Liver (tissue), 8 donors: ENCODE measurements at regions not wholly inside any gene's neighbourhood (a gene's known extent, or its start where the extent isn't known, plus 50 kb on each side); places are given as distances from the start of the nearest gene placed in this dataset.

Experiments
- DNase-seq: peaks from one replicate; pipeline ENCODE4 v3.0.0-alpha.2; 2017; ENCODE audit warnings: low spot score
- H3K27ac ChIP-seq, 2 donors: one replicate each; pipeline ENCODE4 v1.7.0; 2013; ENCODE audit warnings: inconsistent platforms in 2 of 2, low read length in 2 of 2, control low read depth in 1 of 2, low read depth in 1 of 2, mild to moderate bottlenecking in 1 of 2
- H3K27me3 ChIP-seq, 4 donors: one replicate each; pipeline versions ENCODE4 v1.6.1 to v1.7.0; 2013; ENCODE audit warnings: low read length in 3 of 4, inconsistent platforms in 1 of 4, mild to moderate bottlenecking in 1 of 4, moderate library complexity in 1 of 4; ENCODE audit not compliant: control insufficient read depth in 4 of 4, insufficient read depth in 4 of 4
- H3K36me3 ChIP-seq, 4 donors: one replicate each; pipeline versions ENCODE4 v1.6.1 to v1.7.0; 2013; ENCODE audit warnings: low read length in 3 of 4, mild to moderate bottlenecking in 3 of 4, low read depth in 1 of 4, moderate library complexity in 1 of 4; ENCODE audit not compliant: control insufficient read depth in 4 of 4, insufficient read depth in 3 of 4
- H3K4me1 ChIP-seq, 4 donors: one replicate each; pipeline versions ENCODE4 v1.6.1 to v1.7.0; 2013; ENCODE audit warnings: low read length in 3 of 4, mild to moderate bottlenecking in 3 of 4, moderate library complexity in 1 of 4; ENCODE audit not compliant: control insufficient read depth in 4 of 4, insufficient read depth in 4 of 4
- H3K4me3 ChIP-seq, 3 donors: one replicate each; pipeline versions ENCODE4 v1.6.1 to v1.7.0; 2013; ENCODE audit warnings: low read length in 3 of 3, control low read depth in 1 of 3, low read depth in 1 of 3, mild to moderate bottlenecking in 1 of 3
- H3K9ac ChIP-seq, 2 donors: one replicate each; pipeline ENCODE4 v1.7.0; 2013; ENCODE audit warnings: low read length in 2 of 2, mild to moderate bottlenecking in 2 of 2, moderate library complexity in 2 of 2, control low read depth in 1 of 2, low read depth in 1 of 2
- H3K9me3 ChIP-seq, 4 donors: one replicate each; pipeline versions ENCODE4 v1.6.1 to v1.7.0; 2013; ENCODE audit warnings: low read length in 3 of 4; ENCODE audit not compliant: control insufficient read depth in 4 of 4
- EGR1 ChIP-seq, 2 donors: IDR thresholded peaks; 2 replicates each; pipeline ENCODE4 v1.6.1; 2016 to 2018; ENCODE audit warnings: antibody characterized with exemption in 2 of 2, low read depth in 2 of 2
- FOXA1 ChIP-seq: IDR thresholded peaks from 2 replicates; pipeline ENCODE4 v1.6.1; 2016; ENCODE audit warnings: antibody characterized with exemption
- FOXA2 ChIP-seq: IDR thresholded peaks from 2 replicates; pipeline ENCODE4 v1.6.1; 2016; ENCODE audit warnings: antibody characterized with exemption
- GABPA ChIP-seq, 2 donors: IDR thresholded peaks in 1 of 2; conservative IDR thresholded peaks in 1 of 2; 2 replicates each; pipeline ENCODE4 v1.6.1; 2016; ENCODE audit warnings: antibody characterized with exemption in 2 of 2, mild to moderate bottlenecking in 1 of 2, moderate library complexity in 1 of 2
- HNF4A ChIP-seq, 2 donors: conservative IDR thresholded peaks; 2 replicates each; pipeline ENCODE4 v1.6.1; 2016; ENCODE audit warnings: antibody characterized with exemption in 2 of 2, mild to moderate bottlenecking in 2 of 2
- HNF4G ChIP-seq: IDR thresholded peaks from 2 replicates; pipeline ENCODE4 v1.6.1; 2016; ENCODE audit warnings: antibody characterized with exemption
- JUND ChIP-seq, 2 donors: IDR thresholded peaks; 2 replicates each; pipeline ENCODE4 v1.6.1; 2016; ENCODE audit warnings: antibody characterized with exemption in 2 of 2
- MAX ChIP-seq: IDR thresholded peaks from 2 replicates; pipeline ENCODE4 v1.6.1; 2016; ENCODE audit warnings: antibody characterized with exemption
- NR2F2 ChIP-seq: IDR thresholded peaks from 2 replicates; pipeline ENCODE4 v1.6.1; 2016; ENCODE audit warnings: antibody characterized with exemption
- RAD21 ChIP-seq, 2 donors: IDR thresholded peaks; 2 replicates each; pipeline ENCODE4 v1.6.1; 2016; ENCODE audit warnings: antibody characterized with exemption in 2 of 2, mild to moderate bottlenecking in 2 of 2
- RXRA ChIP-seq, 2 donors: IDR thresholded peaks; 2 replicates each; pipeline ENCODE4 v1.6.1; 2017 to 2018; ENCODE audit warnings: antibody characterized with exemption in 2 of 2, mild to moderate bottlenecking in 1 of 2
- SP1 ChIP-seq: IDR thresholded peaks from 2 replicates; pipeline ENCODE4 v1.6.1; 2018; ENCODE audit warnings: antibody characterized with exemption, mild to moderate bottlenecking
- TAF1 ChIP-seq: conservative IDR thresholded peaks from 2 replicates; pipeline ENCODE4 v1.6.1; 2016; ENCODE audit warnings: antibody characterized with exemption, mild to moderate bottlenecking
- YY1 ChIP-seq: IDR thresholded peaks from 2 replicates; pipeline ENCODE4 v1.6.1; 2016; ENCODE audit warnings: antibody characterized with exemption, mild to moderate bottlenecking
- ZBTB33 ChIP-seq: IDR thresholded peaks from 2 replicates; pipeline ENCODE4 v1.6.1; 2016; ENCODE audit warnings: antibody characterized with exemption
- WGBS: extraction: QIAGEN DNeasy Blood & Tissue Kit; methylation state at CpG from one replicate; pipeline ENCODE4 v1.1.7; 2013; 5-methylcytosine and 5-hydroxymethylcytosine counted together
- TF ChIP-seq, protein P1 (sequence below): fragments of 150-350 bp; IDR thresholded peaks from 2 replicates; pipeline ENCODE4 v1.5.1; 2017; ENCODE audit warnings: improper control_type of control experiment, low read depth, low read length; ENCODE audit not compliant: missing input control
- TF ChIP-seq, protein P2 (sequence below): IDR thresholded peaks from 2 replicates; pipeline ENCODE4 v1.6.1; 2016; ENCODE audit warnings: antibody characterized with exemption
- TF ChIP-seq, protein P3 (sequence below): IDR thresholded peaks from 2 replicates; pipeline ENCODE4 v1.6.1; 2016; ENCODE audit warnings: antibody characterized with exemption, mild to moderate bottlenecking
- donor health status: healthy.
- donor health status: healthy.
- donor health status: healthy.
- donor health status: healthy.
- donor health status: healthy.

DNA sequence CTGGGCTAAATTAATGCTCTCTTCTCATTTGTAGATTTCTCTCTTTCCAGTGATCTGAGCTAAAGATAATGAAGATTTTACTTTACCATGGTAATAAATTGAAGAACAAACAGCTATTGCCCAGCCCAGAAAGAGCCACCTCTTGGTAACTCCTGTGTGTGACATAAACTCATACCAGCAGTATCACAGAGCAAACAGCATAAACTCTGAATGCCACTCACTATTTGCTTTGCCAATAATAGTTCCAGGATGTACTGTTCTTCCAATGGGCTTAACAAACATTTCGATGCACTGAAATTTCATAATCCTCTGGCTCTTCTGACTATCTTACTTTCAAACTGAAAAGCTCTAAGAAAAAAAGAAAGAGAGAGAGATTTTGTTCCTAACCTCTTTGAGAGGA is 69.8 kb upstream of the RASEF start (continued):
- TF ChIP-seq, protein P1, sequence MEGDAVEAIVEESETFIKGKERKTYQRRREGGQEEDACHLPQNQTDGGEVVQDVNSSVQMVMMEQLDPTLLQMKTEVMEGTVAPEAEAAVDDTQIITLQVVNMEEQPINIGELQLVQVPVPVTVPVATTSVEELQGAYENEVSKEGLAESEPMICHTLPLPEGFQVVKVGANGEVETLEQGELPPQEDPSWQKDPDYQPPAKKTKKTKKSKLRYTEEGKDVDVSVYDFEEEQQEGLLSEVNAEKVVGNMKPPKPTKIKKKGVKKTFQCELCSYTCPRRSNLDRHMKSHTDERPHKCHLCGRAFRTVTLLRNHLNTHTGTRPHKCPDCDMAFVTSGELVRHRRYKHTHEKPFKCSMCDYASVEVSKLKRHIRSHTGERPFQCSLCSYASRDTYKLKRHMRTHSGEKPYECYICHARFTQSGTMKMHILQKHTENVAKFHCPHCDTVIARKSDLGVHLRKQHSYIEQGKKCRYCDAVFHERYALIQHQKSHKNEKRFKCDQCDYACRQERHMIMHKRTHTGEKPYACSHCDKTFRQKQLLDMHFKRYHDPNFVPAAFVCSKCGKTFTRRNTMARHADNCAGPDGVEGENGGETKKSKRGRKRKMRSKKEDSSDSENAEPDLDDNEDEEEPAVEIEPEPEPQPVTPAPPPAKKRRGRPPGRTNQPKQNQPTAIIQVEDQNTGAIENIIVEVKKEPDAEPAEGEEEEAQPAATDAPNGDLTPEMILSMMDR, result no peak
- TF ChIP-seq GABPA (IDR thresholded peaks at IDR 0.05 in 1 of 2, conservative IDR thresholded peaks at IDR 0.05 in 1 of 2) (no peak), HNF4A (conservative IDR thresholded peaks at IDR 0.05) (peak; percentile 45 to 67)

DNA sequence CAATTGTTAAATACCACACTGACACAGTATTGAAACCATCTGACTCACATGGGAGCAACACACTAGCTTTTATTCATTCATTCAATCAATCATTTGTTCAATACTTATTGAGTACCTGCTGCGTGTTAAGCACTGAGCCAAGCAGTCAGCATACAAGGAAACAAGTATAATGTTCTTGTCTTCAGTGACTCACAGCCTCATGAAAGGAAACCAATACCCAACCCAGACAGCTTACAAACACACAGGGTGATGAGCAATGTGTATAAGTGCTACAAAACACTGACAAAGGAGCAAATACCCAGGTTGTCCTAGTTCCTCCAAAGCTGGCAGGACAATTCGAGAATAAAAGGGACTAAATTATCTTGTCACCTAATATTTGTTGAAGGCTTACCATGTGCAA is 67.6 kb upstream of the RASEF start:
- Histone ChIP-seq H3K9me3 (peaks cover 3 to 20% (median 5%) of the 10 kb centered on the region in 4 donors), H3K27ac (no peak overlapping the region), H3K36me3 (no peaks in the 10 kb centered on the region), H3K4me1 (peaks cover 0 to 9% (median 3%) of the 10 kb centered on the region in 4 donors), H3K27me3 (no peaks in the 10 kb centered on the region), H3K9ac (no peak overlapping the region), H3K4me3 (no peak overlapping the region)
- no peak for DNase-seq
- WGBS, result 81% methylated on average over 2 of the region's 2 CpGs
- TF ChIP-seq YY1 (no peak), EGR1 (IDR thresholded peaks at IDR 0.05; ENCODE audit: low read depth in 2 of 2) (no peak), RXRA (IDR thresholded peaks at IDR 0.05) (no peak), RAD21 (IDR thresholded peaks at IDR 0.05) (no peak), GABPA (IDR thresholded peaks at IDR 0.05 in 1 of 2, conservative IDR thresholded peaks at IDR 0.05 in 1 of 2) (no peak), HNF4A (conservative IDR thresholded peaks at IDR 0.05) (no peak), JUND (IDR thresholded peaks at IDR 0.05) (no peak), HNF4G (no peak), NR2F2 (no peak), FOXA1 (no peak), TAF1 (no peak), ZBTB33 (no peak), SP1 (no peak), MAX (no peak), FOXA2 (no peak)
- TF ChIP-seq, protein P2, sequence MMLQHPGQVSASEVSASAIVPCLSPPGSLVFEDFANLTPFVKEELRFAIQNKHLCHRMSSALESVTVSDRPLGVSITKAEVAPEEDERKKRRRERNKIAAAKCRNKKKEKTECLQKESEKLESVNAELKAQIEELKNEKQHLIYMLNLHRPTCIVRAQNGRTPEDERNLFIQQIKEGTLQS, result no peak
- TF ChIP-seq, protein P3, sequence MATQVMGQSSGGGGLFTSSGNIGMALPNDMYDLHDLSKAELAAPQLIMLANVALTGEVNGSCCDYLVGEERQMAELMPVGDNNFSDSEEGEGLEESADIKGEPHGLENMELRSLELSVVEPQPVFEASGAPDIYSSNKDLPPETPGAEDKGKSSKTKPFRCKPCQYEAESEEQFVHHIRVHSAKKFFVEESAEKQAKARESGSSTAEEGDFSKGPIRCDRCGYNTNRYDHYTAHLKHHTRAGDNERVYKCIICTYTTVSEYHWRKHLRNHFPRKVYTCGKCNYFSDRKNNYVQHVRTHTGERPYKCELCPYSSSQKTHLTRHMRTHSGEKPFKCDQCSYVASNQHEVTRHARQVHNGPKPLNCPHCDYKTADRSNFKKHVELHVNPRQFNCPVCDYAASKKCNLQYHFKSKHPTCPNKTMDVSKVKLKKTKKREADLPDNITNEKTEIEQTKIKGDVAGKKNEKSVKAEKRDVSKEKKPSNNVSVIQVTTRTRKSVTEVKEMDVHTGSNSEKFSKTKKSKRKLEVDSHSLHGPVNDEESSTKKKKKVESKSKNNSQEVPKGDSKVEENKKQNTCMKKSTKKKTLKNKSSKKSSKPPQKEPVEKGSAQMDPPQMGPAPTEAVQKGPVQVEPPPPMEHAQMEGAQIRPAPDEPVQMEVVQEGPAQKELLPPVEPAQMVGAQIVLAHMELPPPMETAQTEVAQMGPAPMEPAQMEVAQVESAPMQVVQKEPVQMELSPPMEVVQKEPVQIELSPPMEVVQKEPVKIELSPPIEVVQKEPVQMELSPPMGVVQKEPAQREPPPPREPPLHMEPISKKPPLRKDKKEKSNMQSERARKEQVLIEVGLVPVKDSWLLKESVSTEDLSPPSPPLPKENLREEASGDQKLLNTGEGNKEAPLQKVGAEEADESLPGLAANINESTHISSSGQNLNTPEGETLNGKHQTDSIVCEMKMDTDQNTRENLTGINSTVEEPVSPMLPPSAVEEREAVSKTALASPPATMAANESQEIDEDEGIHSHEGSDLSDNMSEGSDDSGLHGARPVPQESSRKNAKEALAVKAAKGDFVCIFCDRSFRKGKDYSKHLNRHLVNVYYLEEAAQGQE, result no peak
- TF ChIP-seq, protein P1, result no peak
